Transverse colon (tissue), 4 donors: ENCODE measurements at regions not wholly inside any gene's neighbourhood (a gene's known extent, or its start where the extent isn't known, plus 50 kb on each side); places are given as distances from the start of the nearest gene placed in this dataset.

Experiments used
- DNase-seq: peaks from one replicate; pipeline ENCODE4 v3.0.0-alpha.2; 2019
- H3K27ac ChIP-seq, 4 donors: fragments of 200-600 bp; sonication (generic); 2 replicates each; pipeline ENCODE4 v1.5.1; 2016 to 2018; ENCODE audit warnings: inconsistent platforms in 4 of 4
- H3K27me3 ChIP-seq: fragments of 200-600 bp; sonication (generic); 2 replicates; pipeline ENCODE4 v1.5.1; 2017; ENCODE audit warnings: inconsistent platforms
- H3K36me3 ChIP-seq, 4 donors: fragments of 200-600 bp; sonication (generic); 2 replicates each; pipeline ENCODE4 v1.5.1; 2017 to 2019; ENCODE audit warnings: inconsistent platforms in 4 of 4
- H3K4me1 ChIP-seq, 4 donors: fragments of 200-600 bp; sonication (generic); 2 replicates each; pipeline ENCODE4 v1.5.1; 2017 to 2020; ENCODE audit warnings: inconsistent platforms in 4 of 4
- H3K4me3 ChIP-seq, 4 donors: fragments of 200-600 bp; sonication (generic); 1 replicate in 1 of 4; 2 replicates in 3 of 4; pipeline versions ENCODE4 v1.5.1 to v1.6.1; 2017 to 2019; ENCODE audit warnings: inconsistent platforms in 4 of 4
- H3K9me3 ChIP-seq, 2 donors: fragments of 200-600 bp; sonication (generic); 2 replicates each; pipeline ENCODE4 v1.5.1; 2017 to 2019; ENCODE audit warnings: inconsistent platforms in 2 of 2
- CTCF ChIP-seq, 5 experiments: fragments of 200-600 bp in 3 of 5; fragments of 450-650 bp in 2 of 5; sonication (generic) in 3 of 5; IDR thresholded peaks; 1 replicate in 2 of 5; 2 replicates in 3 of 5; pipeline ENCODE4 v1.5.1; 2016 to 2017; ENCODE audit warnings: antibody characterized with exemption in 5 of 5, inconsistent platforms in 3 of 5, mild to moderate bottlenecking in 2 of 5, moderate library complexity in 1 of 5
- EP300 ChIP-seq: sonication (generic); formaldehyde crosslinking; IDR thresholded peaks from one replicate; pipeline ENCODE4 v1.6.1; 2017; ENCODE audit warnings: antibody characterized with exemption, low read depth
- POLR2A ChIP-seq: fragments of 450-650 bp; IDR thresholded peaks from one replicate; pipeline ENCODE4 v1.6.1; 2016; ENCODE audit warnings: antibody characterized with exemption, mild to moderate bottlenecking, moderate library complexity
- POLR2AphosphoS5 ChIP-seq, 3 donors: sonication (generic); formaldehyde crosslinking; IDR thresholded peaks; one replicate each; pipeline ENCODE4 v1.6.1; 2016; ENCODE audit warnings: antibody characterized with exemption in 3 of 3
- WGBS, 2 donors: methylation state at CpG; one replicate each; pipeline ENCODE4 v1.1.5; 2018; ENCODE audit warnings: low coverage in 1 of 2; 5-methylcytosine and 5-hydroxymethylcytosine counted together
- in situ Hi-C, 4 donors: fragments of 200-750 bp; cut with MboI; loops; one replicate each; pipeline versions ENCODE4 v1.15.0 to v1.15.1; 2017; ENCODE audit warnings: low sequenced_read_pairs in 3 of 4, low pct_ligation_motif_present in 1 of 4, low pct_unique_long_range_greater_than_20kb in 1 of 4
- intact Hi-C: fragments of 100-400 bp; cut with DNase I; formaldehyde crosslinking; loops from one replicate; pipeline ENCODE4 v1.15.1; 2023; ENCODE audit warnings: low total_unique reads

GRCh38 chr3:46102059-46102779, 74.9 kb upstream of the XCR1 start:
- no peaks in the 10 kb centered on the region for H3K36me3 ChIP-seq
- no peak overlapping the region for H3K4me3 ChIP-seq
- H3K9me3 ChIP-seq: no peaks in the 10 kb centered on the region
- peaks cover 0 to 24% (median 4%) of the 10 kb centered on the region in 4 donors for H3K4me1 ChIP-seq
- no peaks in the 10 kb centered on the region for H3K27me3 ChIP-seq
- no peak overlapping the region for H3K27ac ChIP-seq
- 20 to 50% methylated on average over 1 to 2 of the region's 2 CpGs for WGBS, 2 donors
- in situ Hi-C loops: no loop called here
- intact Hi-C loops: no loop called here
- no peak for TF ChIP-seq EP300
- TF ChIP-seq CTCF (IDR thresholded peaks at IDR 0.05): no peak
- TF ChIP-seq POLR2A: no peak
- no peak for TF ChIP-seq POLR2AphosphoS5 (IDR thresholded peaks at IDR 0.05)
- no peak for DNase-seq

- H3K9me3 ChIP-seq: no peaks in the 10 kb centered on the region
- peaks cover 0 to 30% (median 4%) of the 10 kb centered on the region in 4 donors for H3K4me1 ChIP-seq
- intact Hi-C loops (no loop called here), in situ Hi-C loops (no loop called here)
- H3K36me3 ChIP-seq: no peaks in the 10 kb centered on the region
- no peak overlapping the region for H3K4me3 ChIP-seq
- H3K27me3 ChIP-seq: no peaks in the 10 kb centered on the region
- no peak for DNase-seq
- WGBS, 2 donors: 77 to 86% methylated on average over 1 to 2 of the region's 2 CpGs
- TF ChIP-seq EP300: no peak
- no peak for TF ChIP-seq CTCF (IDR thresholded peaks at IDR 0.05)
- no peak for TF ChIP-seq POLR2AphosphoS5 (IDR thresholded peaks at IDR 0.05)
- TF ChIP-seq POLR2A: no peak
- peak overlapping the region in 3 of 4 donors; percentile 5 to 35 (median 14) for H3K27ac ChIP-seq
Observed at GRCh38 chr3:46100812-46101211, 73.5 kb upstream of the XCR1 start.

GRCh38 chr3:46098319-46098761, 71.1 kb upstream of the XCR1 start:
- no peaks in the 10 kb centered on the region for H3K36me3 ChIP-seq
- peaks cover 0 to 24% (median 4%) of the 10 kb centered on the region in 4 donors for H3K4me1 ChIP-seq
- H3K27ac ChIP-seq: peak overlapping the region; percentile 73 to 78 (median 76)
- TF ChIP-seq CTCF (IDR thresholded peaks at IDR 0.05): no peak
- peak in 1 of 3 donors; percentile 33 for TF ChIP-seq POLR2AphosphoS5 (IDR thresholded peaks at IDR 0.05)
- DNase-seq: peak; percentile 41
- in situ Hi-C loops: loop anchor here in 3 of 4 donors (25.0 kb wide), 3 partner anchors 114 to 336 kb away; partner anchors contain the start of genes CCR1 (in 1 of the 3), CCR2 (in 1 of the 3) and CCR5 (in 1 of the 3)
- no peaks in the 10 kb centered on the region for H3K27me3 ChIP-seq
- whole genome bisulfite sequencing, 2 donors: 29% methylated on average over 1 to 2 of the region's 2 CpGs
- no peak overlapping the region for H3K4me3 ChIP-seq
- intact Hi-C loops: no loop called here
- H3K9me3 ChIP-seq: no peaks in the 10 kb centered on the region

- Histone ChIP-seq H3K27ac (peak overlapping the region; percentile 73 to 78 (median 76)), H3K4me3 (no peak overlapping the region), H3K4me1 (peaks cover 0 to 24% (median 4%) of the 10 kb centered on the region in 4 donors), H3K9me3 (no peaks in the 10 kb centered on the region), H3K27me3 (no peaks in the 10 kb centered on the region), H3K36me3 (no peaks in the 10 kb centered on the region)
- in situ Hi-C loops (loop anchor here in 3 of 4 donors (25.0 kb wide), 3 partner anchors 115 to 335 kb away; partner anchors contain the start of genes CCR1 (in 1 of the 3), CCR2 (in 1 of the 3) and CCR5 (in 1 of the 3)), intact Hi-C loops (no loop called here)
- no peak for DNase-seq
- WGBS, 2 donors: 60% methylated on average over 6 of the region's 6 CpGs; no CpG with 5 or more reads in 1 of the 2 donors
- TF ChIP-seq EP300: no peak
- TF ChIP-seq POLR2AphosphoS5 (IDR thresholded peaks at IDR 0.05): peak in 1 of 3 donors; percentile 14
Observed at GRCh38 chr3:46097691-46098241, 70.5 kb upstream of the XCR1 start.
